HG02852 (cell line): ENCODE measurements at regions not wholly inside any gene's neighbourhood (a gene's known extent, or its start where the extent isn't known, plus 50 kb on each side); places are given as distances from the start of the nearest gene placed in this dataset.
"Not testable (repeated sequence)": the region's sequence is repeated elsewhere in the genome, so short reads cannot be mapped to it uniquely, and the experiment has no call there.

Experiments
- ATAC-seq: cut with Tn5 transposase; IDR thresholded peaks from one replicate; pipeline ENCODE4 v1.9.1; 2021; ENCODE audit warnings: mild to moderate bottlenecking, moderate library complexity; ENCODE audit not compliant: unreplicated experiment

- no peak for ATAC-seq
These were observed 195.1 kb downstream of the ACKR3 start for GRCh38 chr2:236764716-236765115.

GRCh38 chr2:236765478-236765877 lies 195.9 kb downstream of the ACKR3 start:
- no peak for ATAC-seq

DNA sequence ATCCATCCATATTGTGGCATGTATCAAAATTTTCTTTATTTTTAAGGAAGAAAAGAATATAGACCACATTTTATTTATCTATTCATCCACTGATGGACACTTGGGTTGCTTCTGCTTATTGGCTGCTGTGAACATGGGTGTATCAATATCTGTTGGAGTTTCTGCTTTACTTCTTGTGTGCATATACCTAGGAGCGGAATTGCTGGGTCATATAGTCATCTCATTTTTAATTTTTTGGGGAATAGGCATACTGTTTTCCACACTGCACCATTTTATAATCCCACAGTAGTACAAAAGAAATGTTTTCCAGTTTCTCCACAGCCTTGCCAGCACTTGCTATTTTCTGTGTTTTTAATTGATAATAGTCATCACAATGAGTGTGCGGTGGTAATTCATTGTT lies 197.2 kb downstream of the ACKR3 start:
- no peak for ATAC-seq

DNA sequence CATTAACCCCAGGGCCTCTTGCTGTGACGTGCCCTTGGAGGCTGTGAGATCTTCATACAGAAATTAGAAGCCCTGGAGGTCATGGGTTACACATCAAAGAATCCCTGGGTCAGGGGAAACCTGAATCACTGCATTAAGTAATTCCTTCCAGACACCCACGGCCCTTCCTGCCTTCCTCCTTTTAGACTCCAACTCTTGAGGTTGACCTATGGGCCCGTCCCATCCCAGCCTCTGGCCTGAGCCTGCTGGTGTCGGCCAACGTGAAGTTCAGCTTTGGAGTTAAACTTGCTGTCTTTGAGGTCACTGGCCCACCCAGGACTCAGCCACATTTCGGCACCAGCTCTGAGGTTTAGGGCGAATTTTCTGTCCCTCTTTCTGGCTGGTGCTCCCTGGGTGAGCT lies 198.3 kb downstream of the ACKR3 start:
- ATAC-seq, result no peak

- no peak for ATAC-seq
These were observed 198.9 kb downstream of the ACKR3 start for GRCh38 chr2:236768393-236769140.

- no peak for ATAC-seq
These were observed 200.5 kb downstream of the ACKR3 start for GRCh38 chr2:236769981-236770671.

DNA sequence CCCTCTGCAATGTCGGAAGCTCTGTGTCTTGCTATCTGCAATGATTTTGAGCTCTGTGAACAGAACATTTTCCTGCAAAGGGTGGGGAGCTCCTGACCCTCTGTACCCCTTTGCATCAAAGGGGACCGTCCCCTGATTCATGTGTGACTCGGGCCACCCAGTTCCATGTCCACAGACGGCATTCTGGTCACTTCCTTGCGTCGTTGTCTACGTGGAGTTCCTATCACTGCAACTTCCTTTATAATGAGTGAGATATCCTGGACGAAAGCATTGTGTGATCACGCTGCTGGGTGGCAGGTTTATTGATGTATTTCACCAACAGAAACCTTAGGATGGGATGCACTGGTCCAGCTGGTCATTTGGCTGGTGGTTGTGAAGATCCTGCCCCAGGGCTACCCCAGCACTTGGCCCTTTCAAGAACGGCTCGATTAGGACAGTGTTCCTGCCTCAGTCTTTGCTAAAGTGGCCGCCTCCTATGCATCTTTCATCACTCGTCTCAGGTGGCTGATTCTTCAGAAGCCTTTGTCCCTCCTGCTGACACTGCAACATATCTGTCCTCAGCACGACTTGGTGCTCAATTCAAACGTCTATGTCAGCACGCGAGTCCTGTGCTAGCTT lies 202.7 kb downstream of the ACKR3 start:
- ATAC-seq, result no peak

DNA sequence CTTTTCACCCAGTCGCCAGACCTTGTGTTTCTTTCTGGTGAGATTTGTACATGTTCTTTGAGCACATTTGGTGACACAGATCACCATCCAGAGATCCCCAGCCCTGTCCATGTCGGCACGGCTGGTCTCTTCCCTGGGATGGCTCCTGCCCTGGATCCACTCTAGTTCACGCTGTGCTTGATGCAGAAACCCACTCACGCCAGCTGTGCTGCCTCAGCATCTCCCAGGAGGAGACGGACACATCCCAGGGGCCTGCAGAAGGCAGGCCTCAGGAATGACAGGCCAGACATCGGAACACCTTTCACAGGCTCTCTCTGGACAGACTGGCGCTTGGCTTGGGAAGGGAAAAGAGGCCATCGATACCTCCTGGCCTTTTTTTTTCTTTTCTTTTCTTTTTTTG lies 203.6 kb downstream of the ACKR3 start:
- ATAC-seq, result no peak

DNA sequence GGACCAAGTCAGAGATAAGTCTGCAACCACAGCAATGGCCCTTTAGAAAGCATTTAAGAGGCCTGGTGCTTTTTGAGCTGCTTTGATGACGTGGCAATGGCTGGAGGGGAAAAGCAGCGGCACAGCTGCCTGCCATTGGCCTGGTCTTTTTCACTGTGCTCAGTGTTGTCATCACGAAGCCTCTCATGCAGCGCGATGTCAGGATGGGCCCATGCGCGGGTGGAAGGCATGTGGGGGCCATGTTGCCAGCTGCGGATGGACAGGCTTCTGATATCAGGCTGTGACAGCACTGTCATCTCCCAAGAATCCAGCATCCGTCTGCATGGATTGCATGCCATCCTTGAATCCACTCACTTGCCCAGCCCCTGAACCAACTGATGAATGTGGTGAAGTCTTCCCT lies 204.5 kb downstream of the ACKR3 start:
- no peak for ATAC-seq

- no peak for ATAC-seq
These were observed 205.9 kb downstream of the ACKR3 start for GRCh38 chr2:236775511-236775910.

DNA sequence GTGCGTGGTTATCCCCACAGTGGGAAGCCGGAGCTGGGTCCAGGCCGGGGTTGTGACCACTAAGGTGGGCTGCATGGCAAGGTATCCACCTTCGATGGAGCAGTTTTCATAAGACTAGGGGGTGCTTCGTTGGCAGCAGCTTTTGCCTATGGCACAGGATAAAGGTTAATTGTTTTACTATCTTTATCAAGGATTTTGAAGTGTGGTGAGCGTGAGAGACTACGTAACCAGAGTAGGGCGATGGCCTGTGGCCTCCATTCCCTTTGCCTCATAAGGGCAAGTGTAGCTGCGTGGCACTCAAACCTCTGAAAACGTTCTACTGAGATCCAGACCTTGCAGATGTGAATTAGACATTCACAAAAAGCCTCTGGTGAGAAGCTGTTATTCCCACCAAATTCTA lies 206.6 kb downstream of the ACKR3 start:
- no peak for ATAC-seq

DNA sequence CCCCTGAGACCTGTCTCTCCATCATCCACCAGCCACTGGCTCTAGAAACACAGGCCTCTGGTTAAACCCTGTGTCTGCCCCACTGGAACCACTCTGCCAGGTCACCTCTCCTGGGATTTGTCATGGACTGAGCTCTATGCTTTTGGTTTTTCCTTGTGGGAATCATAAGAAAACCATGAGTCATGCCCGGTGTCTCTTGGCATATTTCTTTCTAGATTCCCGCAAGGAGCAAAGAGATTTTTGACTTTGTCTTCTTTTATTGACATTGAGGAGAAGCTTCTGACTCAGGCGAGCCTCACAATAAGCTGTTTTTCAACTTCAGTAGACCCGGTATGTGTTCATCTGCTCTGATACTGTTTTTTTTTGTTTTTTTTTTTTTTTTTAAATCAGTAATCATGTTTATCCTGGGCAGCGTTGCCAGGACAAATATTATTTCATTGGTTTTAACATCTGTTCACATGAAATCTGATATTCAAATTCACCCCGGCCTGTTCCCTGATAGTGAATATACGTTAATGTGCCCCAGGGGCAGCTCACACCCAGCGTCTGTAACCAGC lies 207.1 kb downstream of the ACKR3 start:
- no peak for ATAC-seq

DNA sequence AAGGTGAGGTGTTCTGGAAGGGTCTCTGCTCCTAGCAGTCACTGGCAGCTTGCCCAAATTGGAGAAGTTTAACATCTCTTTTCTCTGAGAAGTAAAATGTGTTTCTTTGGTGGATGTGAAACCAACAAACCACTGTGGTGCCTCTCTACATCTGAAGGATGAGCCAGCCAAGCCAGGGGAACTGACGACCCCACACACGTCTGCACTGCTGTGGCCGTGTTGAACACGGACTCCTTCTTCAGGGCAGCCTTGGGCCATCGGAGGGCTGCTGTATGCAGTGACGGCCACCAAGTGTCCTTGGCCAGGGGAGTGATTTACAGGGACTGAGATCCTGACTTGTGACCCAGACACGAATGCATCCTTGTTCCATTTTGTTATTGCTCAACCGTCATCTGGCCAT lies 207.8 kb downstream of the ACKR3 start:
- ATAC-seq, result no peak

DNA sequence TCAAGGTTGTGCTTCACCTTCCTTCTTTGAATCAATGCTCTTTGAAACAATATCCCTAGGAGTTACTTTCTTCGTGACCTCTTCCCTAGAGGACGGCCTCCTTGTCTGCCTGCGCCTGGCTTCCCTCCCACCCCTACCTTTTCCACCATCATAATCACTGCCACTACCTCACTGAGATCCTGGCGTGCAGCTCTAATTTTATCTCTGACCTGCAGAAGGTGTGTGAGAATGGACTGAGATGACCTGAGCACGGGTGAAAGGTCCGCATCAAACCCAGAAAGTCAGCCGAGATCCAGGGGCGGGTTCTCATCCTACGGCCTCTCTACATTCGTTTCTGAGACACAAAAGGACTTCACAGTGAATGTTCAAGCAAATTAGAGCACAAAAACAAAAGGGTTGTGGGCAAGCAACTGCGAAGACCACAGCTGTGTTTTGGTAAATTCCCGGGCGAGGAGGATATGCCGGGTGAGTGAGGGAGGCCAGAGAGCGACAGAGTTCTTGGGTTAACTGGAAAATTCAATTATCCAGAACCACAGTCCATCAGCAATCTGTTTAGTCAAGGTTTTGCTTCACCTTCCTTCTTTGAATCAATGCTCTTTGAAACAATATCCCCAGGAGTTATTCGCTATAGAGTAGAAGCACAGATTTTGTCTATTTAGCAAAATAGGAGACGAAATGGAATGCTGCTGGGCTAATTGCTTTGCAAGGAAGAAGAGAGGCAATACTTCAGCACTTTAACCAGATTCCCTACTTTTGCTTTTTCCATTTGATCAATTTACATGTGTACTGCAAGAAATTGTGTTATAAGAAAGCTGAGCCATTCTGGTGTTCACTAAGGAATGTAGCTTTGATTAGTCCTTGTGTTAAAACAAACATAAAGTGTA lies 212.6 kb downstream of the ACKR3 start:
- ATAC-seq, result no peak

- no peak for ATAC-seq
These were observed 213.3 kb downstream of the ACKR3 start for GRCh38 chr2:236782938-236783337.

DNA sequence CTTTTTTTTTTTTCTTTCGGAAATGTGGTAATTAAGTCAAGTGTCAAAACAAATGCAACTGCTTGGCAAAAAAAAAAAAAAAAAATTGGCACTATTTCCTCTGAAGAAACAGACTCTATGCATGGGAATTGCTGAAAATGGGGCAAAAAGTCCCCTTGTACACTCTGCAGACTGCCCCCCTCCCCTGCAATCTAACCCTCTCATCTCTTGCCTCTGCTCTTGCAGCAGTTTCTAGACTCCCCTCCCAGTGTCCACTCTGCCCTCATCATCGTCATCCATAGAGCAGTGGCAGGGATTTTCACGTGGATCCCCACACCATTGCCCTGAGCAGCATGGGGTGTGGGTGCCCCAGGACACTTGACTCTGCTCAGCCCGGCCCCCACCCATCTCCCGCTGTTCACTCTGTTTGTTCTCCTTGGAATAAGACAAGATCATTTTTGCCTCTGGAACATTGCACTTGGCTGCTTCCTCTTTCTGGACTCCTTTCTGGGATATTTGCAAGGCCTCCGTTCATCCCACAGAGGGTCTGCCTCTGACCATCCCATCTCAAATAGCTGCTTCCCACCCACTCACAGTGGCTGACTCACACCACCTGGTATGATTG lies 213.9 kb downstream of the ACKR3 start:
- ATAC-seq, result no peak

DNA sequence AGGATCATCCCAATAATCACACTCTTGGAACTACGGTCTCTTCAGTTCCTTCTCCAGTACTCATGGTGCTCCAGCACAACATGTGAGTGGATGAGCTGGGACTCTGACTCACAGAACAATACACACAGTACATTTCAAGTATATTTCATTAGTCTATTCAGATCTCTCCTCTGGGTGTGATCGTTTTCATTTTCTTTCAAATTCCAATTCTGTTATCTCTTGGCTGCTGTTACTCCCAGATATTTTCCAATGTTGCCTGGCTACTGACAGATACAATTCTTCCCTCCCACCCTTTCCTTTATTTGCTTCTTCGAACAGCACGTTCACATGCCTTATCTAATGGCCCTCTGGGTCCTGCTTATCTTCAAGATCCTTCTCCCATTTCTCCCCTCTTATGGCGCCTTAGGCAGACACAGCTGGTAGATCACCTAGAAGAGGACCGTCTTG lies 216.0 kb downstream of the ACKR3 start:
- no peak for ATAC-seq

DNA sequence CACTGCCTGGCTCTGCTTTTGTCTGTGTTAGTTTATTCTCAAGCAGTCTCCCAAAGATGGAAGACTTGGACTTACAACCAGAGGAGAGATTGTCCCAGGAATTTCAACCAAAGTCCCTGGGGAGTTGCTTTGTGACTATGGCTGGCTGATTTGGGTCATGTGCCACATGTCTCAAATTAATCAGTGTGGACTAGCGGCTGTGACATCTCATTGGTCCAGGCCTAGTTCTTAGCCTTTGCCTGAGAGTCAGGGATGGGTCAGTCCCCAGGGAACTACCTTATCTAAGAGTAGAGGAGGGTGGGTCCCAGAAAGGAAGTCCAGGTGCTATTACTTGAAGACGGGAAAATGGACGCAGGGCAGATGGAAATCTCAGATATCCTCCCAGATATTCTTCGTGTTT lies 217.1 kb downstream of the ACKR3 start:
- ATAC-seq, result no peak

DNA sequence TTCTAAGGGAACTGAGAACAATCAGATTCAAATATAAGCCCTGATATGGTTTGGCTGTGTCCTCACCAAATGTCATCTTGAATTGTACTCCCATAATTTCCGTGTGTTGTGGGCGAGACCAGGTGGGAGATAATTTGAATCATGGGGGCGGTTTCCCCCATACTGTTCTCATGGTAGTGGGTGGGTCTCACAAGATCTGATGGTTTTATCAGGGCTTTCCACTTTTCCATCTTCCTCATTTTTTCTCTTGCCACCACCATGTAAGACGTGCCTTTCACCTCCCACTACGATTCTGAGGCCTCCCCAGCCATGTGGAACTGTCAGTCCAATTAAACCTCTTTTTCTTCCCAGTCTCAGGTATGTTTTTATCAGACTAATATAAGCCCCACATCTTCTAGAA lies 217.8 kb downstream of the ACKR3 start:
- not testable (repeated sequence) for ATAC-seq

- no peak for ATAC-seq
These were observed 218.3 kb downstream of the ACKR3 start for GRCh38 chr2:236787885-236788284.
